Endothelial cell of umbilical vein (primary cell): ENCODE measurements at regions not wholly inside any gene's neighbourhood (a gene's known extent, or its start where the extent isn't known, plus 50 kb on each side); places are given as distances from the start of the nearest gene placed in this dataset.

Experiments used
- BruUV-seq: library from RNA; stranded (reverse); fragments of 400-500 nt; replicated peaks from 2 replicates; lab custom pipeline; 2021; lab: Mats Ljungman, UMichigan
- CTCF ChIA-PET: fragments of 300-600, 350-600 bp; sonication (Branson Sonifier 250); formaldehyde crosslinking; loops from one replicate; lab custom pipeline; 2021; ENCODE audit warnings: antibody characterized with exemption, inconsistent platforms; lab: Charles Lee
- POLR2A ChIA-PET: fragments of 300-600, 350-600 bp; sonication (Branson Sonifier 250); formaldehyde crosslinking; loops from one replicate; lab custom pipeline; 2021; ENCODE audit warnings: antibody characterized with exemption, inconsistent platforms; lab: Charles Lee
- DNase-seq: peaks from one replicate; pipeline ENCODE4 v3.0.0-alpha.2; 2011; ENCODE audit warnings: low read depth, low spot score
- FAIRE-seq: peaks from 2 replicates; lab custom pipeline; 2011; peaks lifted over from hg19 to GRCh38; lab: Jason Lieb, UNC
- H2AFZ ChIP-seq: 2 replicates; pipeline ENCODE4 v1.6.0; 2012; ENCODE audit warnings: low read depth, low read length, control low read depth, inconsistent platforms
- H3K27ac ChIP-seq: 2 replicates; pipeline ENCODE4 v1.5.1; 2011; ENCODE audit warnings: low read depth, mild to moderate bottlenecking, control low read depth, low read length, moderate library complexity; ENCODE audit not compliant: insufficient read depth
- H3K27me3 ChIP-seq, 2 experiments: 2 replicates each; pipeline versions ENCODE4 v1.6.0 to v1.6.1; 2011; ENCODE audit warnings: low read length in 2 of 2, mixed read lengths in 1 of 2; ENCODE audit not compliant: control insufficient read depth in 2 of 2, insufficient read depth in 2 of 2
- H3K36me3 ChIP-seq, 2 experiments: 2 replicates in 1 of 2; 3 replicates in 1 of 2; pipeline ENCODE4 v1.5.1; 2011; ENCODE audit warnings: low read length in 2 of 2, mild to moderate bottlenecking in 1 of 2, moderate library complexity in 1 of 2; ENCODE audit not compliant: control insufficient read depth in 2 of 2, insufficient read depth in 2 of 2; ENCODE audit errors: extremely low read depth in 1 of 2
- H3K4me1 ChIP-seq: 3 replicates; pipeline ENCODE4 v1.5.1; 2011; ENCODE audit warnings: mild to moderate bottlenecking, low read length; ENCODE audit not compliant: control insufficient read depth, insufficient read depth; ENCODE audit errors: extremely low read depth
- H3K4me2 ChIP-seq: 2 replicates; pipeline ENCODE4 v1.6.1; 2011; ENCODE audit warnings: low read length, control low read depth, mixed read lengths; ENCODE audit not compliant: insufficient read depth
- H3K4me3 ChIP-seq, 3 experiments: fragments of 200-600 bp in 1 of 3; sonication (generic), shearing (Covaris generic) in 1 of 3; replicated peaks in 1 of 3; 2 replicates each; pipeline ENCODE4 v1.5.1; 2011 to 2016; ENCODE audit warnings: control low read depth in 3 of 3, low read length in 3 of 3, mild to moderate bottlenecking in 2 of 3, inconsistent platforms in 1 of 3, low read depth in 1 of 3, moderate library complexity in 1 of 3; ENCODE audit not compliant: insufficient read depth in 1 of 3
- H3K79me2 ChIP-seq: 2 replicates; pipeline ENCODE4 v1.6.0; 2012; ENCODE audit warnings: low read length, inconsistent platforms; ENCODE audit not compliant: control insufficient read depth, insufficient read depth
- H3K9ac ChIP-seq: replicated peaks from 2 replicates; pipeline ENCODE3; 2011; ENCODE audit warnings: low read length, control low read depth; ENCODE audit not compliant: insufficient read depth; ENCODE audit errors: extremely low read depth
- H3K9me1 ChIP-seq: replicated peaks from 3 replicates; pipeline ENCODE4 v1.6.0; 2011; ENCODE audit warnings: mild to moderate bottlenecking, low read length; ENCODE audit not compliant: control insufficient read depth, insufficient read depth; ENCODE audit errors: extremely low read depth
- H3K9me3 ChIP-seq: replicated peaks from 2 replicates; pipeline ENCODE4 v1.5.1; 2012; ENCODE audit warnings: low read length, inconsistent platforms; ENCODE audit not compliant: control insufficient read depth, insufficient read depth
- H4K20me1 ChIP-seq: replicated peaks from 2 replicates; pipeline ENCODE3; 2011; ENCODE audit warnings: mild to moderate bottlenecking, low read length; ENCODE audit not compliant: control insufficient read depth, insufficient read depth; ENCODE audit errors: extremely low read depth
- CTCF ChIP-seq, 2 donors: IDR thresholded peaks; 1 replicate in 1 of 2; 2 replicates in 1 of 2; pipeline ENCODE4 v1.5.1; 2011; ENCODE audit warnings: low read length in 2 of 2, mild to moderate bottlenecking in 2 of 2, moderate library complexity in 2 of 2, control low read depth in 1 of 2, inconsistent platforms in 1 of 2, low read depth in 1 of 2; ENCODE audit not compliant: insufficient read depth in 1 of 2; ENCODE audit errors: extremely low read depth in 1 of 2
- EZH2 ChIP-seq: IDR thresholded peaks from 2 replicates; pipeline ENCODE4 v1.6.1; 2012; ENCODE audit warnings: borderline replicate concordance, low read depth, mild to moderate bottlenecking, moderate library complexity, low read length, inconsistent platforms; ENCODE audit not compliant: severe bottlenecking
- FOS ChIP-seq: IDR thresholded peaks from 2 replicates; pipeline ENCODE4 v1.6.1; 2011; ENCODE audit warnings: mild to moderate bottlenecking, low read length, moderate library complexity, borderline replicate concordance; ENCODE audit not compliant: insufficient read depth
- GATA2 ChIP-seq: IDR thresholded peaks from 2 replicates; pipeline ENCODE4 v1.7.0; 2011; ENCODE audit warnings: low read depth, mild to moderate bottlenecking, moderate library complexity, mixed read lengths, low read length; ENCODE audit not compliant: insufficient read length, insufficient read depth
- JUN ChIP-seq: IDR thresholded peaks from 2 replicates; pipeline ENCODE4 v1.6.1; 2011; ENCODE audit warnings: borderline replicate concordance, low read depth; ENCODE audit not compliant: insufficient read length, insufficient read depth
- MAX ChIP-seq: IDR thresholded peaks from 2 replicates; pipeline ENCODE4 v1.6.1; 2011; ENCODE audit not compliant: insufficient read depth, insufficient read length
- MYC ChIP-seq: IDR thresholded peaks from one replicate; pipeline ENCODE4 v1.6.1; 2011; ENCODE audit warnings: mild to moderate bottlenecking, low read depth, low read length
- POLR2A ChIP-seq: IDR thresholded peaks from 2 replicates; pipeline ENCODE4 v1.6.1; 2012; ENCODE audit warnings: low read depth, mild to moderate bottlenecking, control low read depth, low read length
- POLR2AphosphoS5 ChIP-seq: IDR thresholded peaks from 2 replicates; pipeline ENCODE4 v1.6.1; 2012; ENCODE audit warnings: low read depth, mild to moderate bottlenecking, control low read depth, low read length, moderate library complexity; ENCODE audit not compliant: insufficient read depth
- dilution Hi-C: fragments of 300-500 bp; cut with MboI; formaldehyde crosslinking; loops from one replicate; pipeline ENCODE4 v1.15.0; 2019; ENCODE audit warnings: low sequenced_read_pairs; ENCODE audit not compliant: extremely low pct_ligation_motif_present
- intact Hi-C: fragments of 100-400 bp; cut with micrococcal nuclease; formaldehyde crosslinking; loops from one replicate; pipeline ENCODE4 v1.10.0; 2022

- Histone ChIP-seq H3K27me3 (no peaks in the 10 kb centered on the region), H3K27ac (no peak overlapping the region), H4K20me1 (no peaks in the 10 kb centered on the region), H2AFZ (no peak overlapping the region), H3K36me3 (no peaks in the 10 kb centered on the region), H3K9me3 (no peaks in the 10 kb centered on the region), H3K4me1 (no peaks in the 10 kb centered on the region), H3K9ac (no peak overlapping the region), H3K4me3 (no peak overlapping the region), H3K9me1 (no peaks in the 10 kb centered on the region), H3K4me2 (no peak overlapping the region), H3K79me2 (no peaks in the 10 kb centered on the region)
- no TSS peak for BruUV-seq
- dilution Hi-C loops (no loop called here), intact Hi-C loops (no loop called here)
- FAIRE-seq = no peak
- no peak for DNase-seq
- POLR2A ChIA-PET = no interaction called here
- TF ChIP-seq MAX (no peak), POLR2AphosphoS5 (no peak), POLR2A (no peak), EZH2 (no peak), FOS (no peak), JUN (no peak), MYC (no peak), CTCF (IDR thresholded peaks at IDR 0.05; ENCODE audit: extremely low read depth in 1 of 2, insufficient read depth in 1 of 2, low read depth in 1 of 2, low read length in 2 of 2) (no peak), GATA2 (no peak)
- CTCF ChIA-PET = no interaction called here
Measured at GRCh38 chr2:2573205-2573604, 242.1 kb upstream of the MYT1L start.
